HG03354 (cell line): ENCODE measurements at regions not wholly inside any gene's neighbourhood (a gene's known extent, or its start where the extent isn't known, plus 50 kb on each side); places are given as distances from the start of the nearest gene placed in this dataset.
"Not testable (repeated sequence)": the region's sequence is repeated elsewhere in the genome, so short reads cannot be mapped to it uniquely, and the experiment has no call there.

Experiments
- ATAC-seq: cut with Tn5 transposase; IDR thresholded peaks from one replicate; pipeline ENCODE4 v1.9.1; 2021; ENCODE audit warnings: mild to moderate bottlenecking; ENCODE audit not compliant: unreplicated experiment, poor library complexity, severe bottlenecking

DNA sequence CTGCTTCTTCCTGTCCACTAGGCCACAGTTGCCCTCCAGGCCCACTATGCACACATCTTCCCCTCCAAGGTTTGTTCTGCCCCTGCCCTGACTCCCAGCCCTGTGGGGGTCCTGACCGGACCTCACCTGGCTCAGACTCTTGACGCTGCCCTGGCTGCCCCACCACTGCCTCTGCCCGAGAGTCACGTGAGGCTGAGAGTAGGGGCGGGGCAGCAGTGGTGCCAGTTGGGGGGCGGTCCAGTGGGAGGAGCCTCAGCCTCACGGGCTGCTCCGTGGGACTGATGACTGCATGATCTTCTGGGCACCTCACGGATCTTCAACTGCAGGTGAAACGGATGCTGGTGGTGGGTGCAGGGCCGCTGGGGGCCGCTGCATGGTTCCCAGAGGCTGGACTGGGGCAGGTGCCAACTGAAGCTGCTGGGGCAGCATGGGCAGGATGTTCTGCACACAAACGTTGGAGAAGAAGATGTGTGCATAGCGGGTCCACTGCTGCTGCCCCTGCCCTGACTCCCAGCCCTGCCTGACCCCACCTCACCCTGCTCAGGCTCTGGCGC is 77.6 kb downstream of the HHIPL2 start:
- ATAC-seq = not testable (repeated sequence)

DNA sequence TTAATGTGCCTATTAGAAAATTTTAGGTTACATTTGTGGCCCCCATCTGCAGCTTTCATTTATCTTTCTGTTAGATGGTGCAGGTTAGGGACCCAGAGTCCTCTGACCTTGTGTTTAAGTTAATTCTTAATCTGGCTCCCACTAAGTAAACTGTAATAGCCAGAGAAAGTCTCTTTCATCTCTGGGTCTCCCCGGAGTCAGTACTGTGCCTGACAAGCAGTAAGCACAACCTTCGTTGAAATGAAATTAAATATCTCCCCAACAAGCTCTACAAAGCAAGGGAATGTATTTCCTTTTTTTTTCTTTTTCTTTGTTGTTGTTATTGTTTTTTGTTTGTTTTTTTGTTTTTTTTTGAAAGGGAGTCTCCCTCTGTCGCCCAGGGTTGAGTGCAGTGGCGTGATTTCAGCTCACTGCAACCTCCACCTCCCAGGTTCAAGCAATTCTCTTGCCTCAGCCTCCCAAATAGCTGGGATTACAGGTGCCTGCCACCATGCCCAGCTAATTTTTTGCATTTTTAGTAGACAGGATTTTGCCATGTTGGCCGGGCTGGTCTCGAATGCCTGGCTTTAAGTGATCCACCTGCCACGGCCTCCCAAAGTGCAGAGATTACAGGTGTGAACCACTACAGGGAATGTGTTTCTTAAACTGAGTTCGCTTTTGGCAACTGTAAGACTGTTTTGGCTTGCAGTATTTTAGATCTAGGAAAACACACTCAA is 81.6 kb downstream of the HHIPL2 start:
- ATAC-seq = no peak

DNA sequence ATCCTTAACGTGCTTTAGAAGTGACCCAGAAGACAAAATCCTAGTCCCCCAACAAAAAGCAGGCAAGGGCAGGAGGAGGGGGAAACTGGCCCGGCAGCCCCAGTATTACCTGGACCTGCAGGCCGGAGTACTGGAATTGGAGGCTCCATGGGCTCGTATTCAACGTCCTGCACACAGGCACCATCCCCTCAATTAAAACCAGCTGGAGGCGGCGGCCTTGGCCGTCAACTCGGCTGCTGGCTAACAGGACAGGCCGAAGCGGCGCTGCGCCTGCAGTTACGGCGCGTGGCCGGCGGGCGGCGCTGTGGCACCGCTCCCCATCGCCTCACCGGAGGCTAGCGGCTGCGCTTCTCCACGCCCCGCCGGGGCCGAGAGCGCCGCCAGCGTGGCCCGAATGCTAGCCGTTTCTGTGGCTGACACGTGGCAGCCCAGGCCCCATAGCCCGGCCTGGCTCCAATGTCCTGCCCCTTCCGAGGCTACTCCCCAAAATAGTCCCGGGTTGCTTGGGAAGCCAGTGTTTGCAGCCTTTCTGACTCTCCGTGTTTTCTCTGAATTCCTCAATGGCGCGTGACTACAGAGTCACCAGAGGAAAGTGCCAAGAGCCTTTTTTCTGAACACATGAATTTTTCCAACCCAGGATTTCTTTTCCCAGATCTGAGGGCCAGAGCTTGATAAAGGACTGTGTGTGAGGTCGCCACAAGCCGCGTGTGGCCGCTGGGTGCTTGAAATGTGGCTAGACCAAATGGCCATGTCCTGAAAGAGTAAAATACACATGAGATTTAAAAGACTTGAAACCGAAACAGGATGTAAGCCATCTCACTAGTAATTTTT is 82.5 kb downstream of the HHIPL2 start:
- ATAC-seq = peak; percentile 94

DNA sequence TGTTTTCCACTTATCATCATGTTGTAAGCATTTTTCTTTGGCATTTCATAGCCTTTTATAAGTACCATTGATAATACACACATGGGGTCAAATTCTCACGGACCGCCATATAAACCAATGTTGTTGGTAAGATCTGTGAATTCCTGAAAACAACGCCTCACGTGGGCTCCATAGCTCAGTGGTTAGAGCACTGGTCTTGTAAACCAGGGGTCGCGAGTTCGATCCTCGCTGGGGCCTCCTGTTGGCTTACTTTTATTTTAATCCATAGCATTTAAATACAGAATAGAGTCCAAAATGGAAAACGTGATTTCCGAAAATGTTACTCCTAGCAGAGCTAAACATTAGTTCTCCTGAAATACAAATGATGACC is 83.1 kb downstream of the HHIPL2 start:
- peak; percentile 33 for ATAC-seq

DNA sequence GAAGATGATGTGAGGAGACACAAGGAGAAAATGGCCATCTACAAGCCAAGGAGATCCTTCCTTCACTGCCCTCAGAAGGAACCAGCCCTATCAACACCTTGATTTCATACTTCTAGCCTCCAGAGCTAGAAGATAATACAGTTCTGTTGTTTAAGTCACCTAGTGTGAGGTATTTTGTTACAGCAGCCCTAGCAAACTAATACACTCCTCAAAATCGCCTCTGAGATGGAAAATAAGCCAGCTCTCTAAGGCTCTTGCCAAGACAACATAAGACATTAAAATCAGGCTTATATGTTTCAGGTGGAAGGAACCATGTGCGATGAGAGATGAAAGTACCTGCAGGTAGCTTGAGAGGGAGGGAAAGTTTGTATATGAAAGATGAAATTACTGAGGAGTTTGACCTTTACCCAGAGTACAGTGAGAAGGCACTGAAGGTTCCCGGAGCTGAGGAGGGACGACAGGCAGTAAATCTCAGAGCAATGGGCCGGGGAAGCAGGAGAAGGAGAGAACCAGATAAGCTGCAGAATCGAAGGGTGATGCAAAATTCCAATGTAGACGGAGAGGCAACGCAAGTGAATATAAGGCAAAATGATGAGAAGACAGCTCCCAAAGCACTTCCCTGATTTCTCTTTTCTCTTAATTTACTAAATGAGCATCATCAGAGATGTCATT is 84.7 kb downstream of the HHIPL2 start:
- no peak for ATAC-seq

DNA sequence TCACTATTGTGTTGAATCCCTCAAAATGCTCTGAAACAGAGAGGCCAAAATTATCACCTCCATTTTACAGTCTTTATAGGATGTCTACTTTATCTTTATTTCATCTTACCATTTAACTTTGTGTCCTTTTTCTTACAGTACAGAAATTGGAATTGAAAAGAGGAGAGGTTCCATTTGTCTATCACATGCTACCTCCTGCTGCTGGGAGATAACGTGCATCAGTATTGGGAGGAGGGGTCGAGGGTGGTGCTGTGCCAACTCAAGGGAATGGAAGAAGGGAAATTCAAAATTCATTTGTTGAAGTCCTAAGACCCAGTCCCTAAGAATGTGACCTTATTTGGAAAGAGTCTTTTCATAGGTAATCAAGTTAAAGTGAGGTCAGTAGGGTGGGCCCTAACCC is 85.3 kb downstream of the HHIPL2 start:
- no peak for ATAC-seq

DNA sequence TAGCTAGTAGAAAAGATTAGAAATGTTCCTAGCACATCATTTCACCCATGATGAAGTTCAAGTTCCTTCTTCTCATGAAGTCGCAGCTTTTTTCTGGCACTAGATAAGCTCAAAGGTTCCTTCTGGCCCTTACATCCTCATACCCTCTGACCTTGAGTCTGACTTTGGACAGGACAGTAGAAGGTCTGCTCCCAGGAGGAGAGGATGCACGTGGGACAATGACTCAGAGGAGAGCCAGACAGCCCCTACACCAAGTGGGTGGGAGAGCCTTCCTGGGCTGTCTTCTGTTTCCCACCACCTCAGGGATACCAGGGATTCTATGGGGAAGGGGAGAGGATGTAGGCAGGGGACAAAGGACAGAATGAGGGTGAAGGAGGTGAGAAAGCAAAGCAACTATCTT is 86.0 kb downstream of the HHIPL2 start:
- no peak for ATAC-seq

DNA sequence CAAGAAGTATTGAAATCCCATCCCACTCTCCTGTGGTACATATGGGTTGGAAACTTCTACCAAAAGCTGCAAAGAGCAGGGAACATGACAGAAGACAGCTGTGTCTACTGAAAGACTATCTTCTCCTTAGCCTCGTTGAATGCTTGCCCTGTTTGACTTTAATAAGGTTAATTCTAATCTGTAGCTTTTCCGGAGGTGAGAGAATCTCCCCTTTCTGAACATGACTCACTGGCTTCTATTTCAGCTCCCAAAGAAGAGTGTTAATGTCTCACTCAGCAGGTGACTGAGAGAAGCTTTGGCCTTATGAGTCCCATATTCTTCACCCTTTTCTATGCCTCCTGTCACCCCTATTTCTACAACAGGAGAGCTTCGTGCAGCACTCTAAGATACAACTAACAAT is 88.3 kb downstream of the HHIPL2 start:
- ATAC-seq = no peak

DNA sequence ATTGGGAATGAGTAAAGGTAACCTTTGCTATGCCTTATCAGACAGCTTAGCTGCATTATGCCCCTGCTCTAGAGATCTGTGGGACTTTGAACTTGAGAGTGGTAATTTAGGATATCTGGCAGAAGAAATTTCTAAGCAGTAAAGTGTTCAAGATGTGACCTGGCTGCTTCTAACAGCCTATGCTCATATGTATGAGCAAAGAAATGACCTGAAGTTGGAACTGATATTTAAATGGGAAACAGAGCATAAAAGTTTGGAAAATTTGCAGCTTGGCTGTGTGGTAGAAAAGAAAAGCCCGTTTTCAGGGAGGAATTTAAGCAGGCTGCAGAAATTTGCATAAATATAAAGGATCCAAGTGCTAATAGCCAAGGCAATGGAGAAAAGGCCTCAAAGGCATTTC is 90.4 kb downstream of the HHIPL2 start:
- no peak for ATAC-seq

DNA sequence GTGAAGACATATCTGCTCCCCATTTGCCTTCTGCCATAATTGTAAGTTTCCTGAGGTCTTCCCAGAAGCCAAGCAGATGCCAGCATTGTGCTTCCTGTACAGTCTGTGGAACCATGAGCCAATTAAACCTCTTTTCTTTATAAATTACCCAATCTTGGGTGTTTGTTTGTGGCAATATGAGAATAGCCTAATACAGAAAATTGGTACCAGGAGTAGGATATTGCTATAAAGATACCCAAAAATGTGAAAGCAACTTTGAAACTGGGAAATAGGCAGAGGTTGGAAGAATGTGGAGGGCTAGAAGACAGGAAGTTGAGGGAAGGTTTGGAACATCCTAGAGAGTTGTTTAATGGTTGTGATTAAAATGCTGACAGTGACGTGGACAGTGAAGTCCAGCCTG is 90.8 kb downstream of the HHIPL2 start:
- ATAC-seq = no peak

DNA sequence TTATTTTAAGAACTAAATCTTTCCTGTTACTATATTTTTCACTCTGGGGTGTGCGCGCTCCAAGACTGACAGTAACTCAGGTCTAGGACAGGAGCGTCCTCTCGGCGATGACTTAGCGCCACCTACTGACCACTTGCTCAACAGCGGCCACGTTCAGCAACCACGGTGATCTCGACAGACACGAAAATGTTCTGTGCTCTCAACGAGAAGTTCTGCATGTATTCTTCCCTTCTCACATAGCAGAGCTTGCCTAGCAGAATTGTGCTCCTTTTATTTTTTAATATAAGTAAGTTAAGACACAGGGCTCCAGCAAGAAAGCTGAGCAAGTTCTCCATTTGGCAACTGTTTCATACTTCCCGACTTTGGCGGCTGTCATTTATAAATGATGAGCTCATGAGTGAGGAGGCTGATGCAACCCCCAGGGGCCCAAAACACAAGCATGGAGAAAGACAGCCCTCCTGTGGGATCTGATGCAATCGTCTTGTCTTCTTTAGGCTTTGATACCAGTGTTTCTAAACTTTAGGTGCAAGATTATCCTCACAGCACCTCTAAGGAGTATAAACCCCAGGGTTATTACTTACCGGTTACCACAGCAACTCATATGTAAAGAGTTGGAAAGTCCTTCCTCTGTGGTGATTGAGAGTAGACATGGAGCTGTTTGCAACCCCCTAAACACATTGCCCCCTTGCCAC is 92.6 kb downstream of the HHIPL2 start:
- peak; percentile 99 for ATAC-seq

DNA sequence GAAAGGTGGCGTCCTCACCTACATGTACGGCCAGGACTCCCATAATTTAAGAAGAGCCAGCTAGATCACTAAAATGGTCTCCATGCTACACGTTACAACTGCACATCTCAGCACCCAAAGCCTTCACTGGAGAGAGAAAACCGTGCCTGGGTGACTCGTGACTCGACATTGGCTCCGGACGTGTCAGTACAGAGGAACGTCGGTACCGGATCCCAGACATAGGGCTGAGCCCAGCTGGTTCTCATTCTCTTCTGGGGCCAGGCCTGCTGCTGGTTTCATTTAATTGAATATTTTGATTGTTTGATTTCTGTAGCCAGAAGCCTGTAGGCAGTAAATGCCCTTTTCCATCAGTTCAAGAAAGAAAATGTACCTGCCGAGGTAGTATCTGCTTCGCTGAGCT is 93.1 kb downstream of the HHIPL2 start:
- peak; percentile 24 for ATAC-seq

DNA sequence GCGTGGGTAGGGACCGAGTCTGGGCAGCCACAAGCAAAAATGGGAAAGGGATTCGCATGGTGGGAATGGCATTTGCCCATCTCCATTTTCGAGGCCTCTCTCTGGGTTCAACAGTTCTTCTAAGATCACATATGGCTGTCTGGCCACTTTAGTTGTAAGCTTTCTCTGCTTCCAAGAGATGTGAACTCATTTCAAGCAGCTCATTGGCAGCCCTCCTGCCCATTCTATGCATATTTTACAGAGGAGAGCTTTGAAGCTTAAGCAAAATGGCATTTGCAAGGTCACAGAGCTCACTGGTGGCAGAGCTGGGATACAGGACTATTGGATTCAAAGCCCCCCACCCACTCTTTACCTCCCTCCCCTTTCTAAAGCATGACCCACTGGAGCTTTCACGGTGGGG is 93.7 kb downstream of the HHIPL2 start:
- ATAC-seq = no peak

DNA sequence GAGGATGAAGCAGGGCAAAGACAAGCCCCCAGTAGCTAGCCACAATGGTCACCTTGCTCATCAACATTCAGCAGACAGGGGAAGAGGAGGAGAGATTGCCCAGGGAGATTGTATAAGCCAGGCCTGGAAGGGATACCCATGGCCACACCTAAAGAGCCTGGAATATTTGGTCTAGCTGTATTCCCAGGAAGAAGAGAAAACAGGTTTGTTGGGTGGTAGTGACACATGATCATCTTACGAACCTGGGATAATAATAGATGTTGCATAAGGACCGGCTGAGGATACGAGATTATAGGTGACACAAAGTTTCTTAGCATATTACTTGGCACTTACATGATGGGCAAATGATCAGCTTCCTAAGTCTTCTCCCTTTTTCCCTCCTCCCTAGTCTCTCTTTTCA is 95.9 kb downstream of the HHIPL2 start:
- ATAC-seq = no peak

DNA sequence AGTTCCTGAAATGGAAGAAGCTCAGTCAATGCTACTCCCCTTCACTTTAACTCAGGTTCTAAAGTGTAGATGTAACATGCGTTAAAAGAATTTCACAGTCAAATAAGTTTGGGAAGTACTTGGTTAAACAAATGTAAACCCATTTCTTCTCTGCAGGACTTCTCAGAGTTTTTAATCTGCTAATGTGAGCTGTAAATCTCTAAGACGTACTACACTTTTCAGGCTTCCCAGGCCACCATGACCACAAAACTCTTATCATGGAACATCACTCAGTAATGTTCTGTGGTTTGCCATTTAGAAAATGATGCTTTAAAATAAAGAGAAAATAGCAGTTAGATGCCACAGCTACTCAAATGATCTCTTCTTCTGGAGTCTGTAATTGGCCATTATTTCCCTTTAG is 104.3 kb downstream of the HHIPL2 start:
- no peak for ATAC-seq

DNA sequence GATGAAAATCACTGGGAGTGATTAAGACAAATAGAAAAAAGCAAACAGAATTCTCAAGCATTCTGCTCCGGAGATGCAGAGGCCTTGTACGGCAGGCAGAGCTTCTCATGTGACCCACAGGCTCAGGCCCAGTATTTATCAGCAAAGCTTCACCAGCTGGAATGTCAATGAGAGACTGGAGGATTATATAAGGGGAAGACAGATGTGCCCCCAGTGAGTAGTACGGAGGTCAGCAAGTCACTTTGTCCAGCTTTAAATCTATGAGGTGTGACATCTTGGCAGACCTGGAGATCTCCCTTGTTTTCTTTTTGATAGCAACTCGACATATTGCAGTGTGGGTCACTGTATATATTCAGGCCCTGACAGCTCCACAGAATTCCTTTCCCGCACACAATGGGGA is 106.8 kb downstream of the HHIPL2 start:
- no peak for ATAC-seq

DNA sequence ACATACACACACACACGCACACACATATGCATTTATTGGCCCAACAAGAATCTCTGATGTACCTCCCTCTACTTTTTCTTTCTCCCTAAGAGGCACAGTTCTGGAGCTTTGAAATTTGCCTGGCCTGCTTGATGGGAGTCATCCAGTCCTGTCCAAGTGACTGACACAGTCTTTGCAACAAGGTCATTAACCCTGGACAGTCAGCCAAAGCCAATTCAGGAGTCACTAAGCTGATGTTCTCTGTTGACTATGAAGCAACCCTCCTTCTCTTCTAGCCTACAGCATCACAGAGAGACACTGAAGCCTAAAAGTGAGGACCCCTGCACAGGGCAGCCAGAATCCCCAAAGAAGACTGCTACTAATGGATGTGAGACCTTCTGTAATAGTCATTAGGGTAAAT is 123.1 kb downstream of the HHIPL2 start:
- ATAC-seq = no peak

DNA sequence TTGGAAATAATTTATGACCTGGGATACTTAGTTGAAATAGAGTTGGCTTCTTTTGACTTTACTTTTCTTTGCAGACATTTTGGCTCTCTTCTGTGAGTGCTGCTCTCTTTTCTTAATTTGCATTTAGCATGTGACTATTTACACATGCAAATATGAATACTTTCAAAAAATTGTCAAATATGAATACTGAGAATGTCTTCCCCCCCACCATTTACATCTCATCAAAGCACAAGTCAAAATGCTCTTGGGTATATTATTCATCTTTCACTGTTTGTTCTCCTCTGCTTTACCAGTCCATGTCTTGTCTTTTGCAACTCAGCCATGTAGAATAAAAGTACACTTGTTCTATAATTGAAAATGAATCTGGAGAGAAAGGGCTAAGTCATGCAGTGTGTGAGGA is 126.5 kb downstream of the HHIPL2 start:
- no peak for ATAC-seq

DNA sequence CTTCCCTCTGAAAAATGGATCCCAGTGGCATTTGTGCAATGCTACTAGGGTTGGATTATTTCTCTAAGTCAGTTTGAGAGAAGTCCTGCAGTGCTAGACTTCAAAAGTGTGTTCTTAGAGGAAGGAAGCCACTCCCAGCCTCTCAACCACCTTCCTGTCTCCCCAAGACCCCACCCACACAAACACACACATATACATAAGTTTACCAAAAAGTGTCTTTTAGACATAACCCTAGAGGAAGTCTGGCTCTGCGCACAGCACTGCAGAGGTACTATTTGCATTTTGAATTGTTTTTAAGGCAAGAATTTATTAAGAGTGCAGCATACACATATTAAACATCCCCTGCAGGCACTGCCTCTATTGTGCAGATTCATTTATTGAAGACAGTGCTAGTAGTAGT is 127.3 kb downstream of the HHIPL2 start:
- no peak for ATAC-seq

DNA sequence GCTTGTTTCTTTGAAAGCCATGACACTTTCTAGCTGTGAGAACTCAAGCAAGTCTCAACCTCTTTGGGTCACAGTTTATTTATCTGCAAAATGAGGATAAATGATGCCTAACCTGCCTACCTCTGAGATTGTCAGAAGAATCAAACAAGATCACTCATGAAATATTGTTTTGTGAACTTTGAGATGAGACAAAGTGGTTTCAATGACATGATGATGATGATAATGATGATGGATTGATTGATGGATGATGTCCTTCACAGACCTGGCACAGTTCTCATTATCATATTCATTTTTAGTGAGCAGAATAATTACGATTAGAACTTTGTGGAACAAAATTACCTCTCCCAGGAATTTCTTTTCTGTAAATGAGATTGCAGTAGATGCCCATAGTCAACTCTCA is 129.2 kb downstream of the HHIPL2 start:
- no peak for ATAC-seq
